NB4 (cell line): ENCODE measurements at regions not wholly inside any gene's neighbourhood (a gene's known extent, or its start where the extent isn't known, plus 50 kb on each side); places are given as distances from the start of the nearest gene placed in this dataset.

Experiments used
- CTCF ChIP-seq: IDR thresholded peaks from one replicate; pipeline ENCODE4 v1.5.1; 2012; ENCODE audit warnings: low read depth, low read length
- MAX ChIP-seq: IDR thresholded peaks from 2 replicates; pipeline ENCODE4 v1.6.1; 2011; ENCODE audit warnings: low read depth, low read length
- POLR2A ChIP-seq: IDR thresholded peaks from 2 replicates; pipeline ENCODE4 v1.6.1; 2011; ENCODE audit warnings: mild to moderate bottlenecking; ENCODE audit not compliant: insufficient read length; ENCODE audit errors: extremely low read depth

GRCh38 chr14:61632807-61633206 lies 62.5 kb upstream of the HIF1A start:
- TF ChIP-seq CTCF (no peak), POLR2A (no peak), MAX (no peak)
